GM13976 (cell line): ENCODE measurements at regions not wholly inside any gene's neighbourhood (a gene's known extent, or its start where the extent isn't known, plus 50 kb on each side); places are given as distances from the start of the nearest gene placed in this dataset.

Experiments used
- DNase-seq: peaks from one replicate; pipeline ENCODE4 v3.0.0; 2012; ENCODE audit warnings: low spot score
- in situ Hi-C: fragments of 300-500 bp; cut with MboI; formaldehyde crosslinking; loops from one replicate; pipeline ENCODE4 v1.12.0; 2022; ENCODE audit warnings: low sequenced_read_pairs, mixed read lengths, inconsistent platforms; ENCODE audit not compliant: unreplicated experiment
- TF ChIP-seq, protein P1 (sequence below): IDR thresholded peaks from 2 replicates; pipeline ENCODE4 v1.5.1; 2012; ENCODE audit warnings: borderline replicate concordance, mild to moderate bottlenecking; ENCODE audit not compliant: insufficient read depth; ENCODE audit errors: extremely low read depth, missing control alignments, control extremely low read depth

GRCh38 chr5:87008751-87009560 is 258.7 kb upstream of the RASA1 start:
- in situ Hi-C loops, result no loop called here
- DNase-seq, result no peak
- TF ChIP-seq, protein P1, sequence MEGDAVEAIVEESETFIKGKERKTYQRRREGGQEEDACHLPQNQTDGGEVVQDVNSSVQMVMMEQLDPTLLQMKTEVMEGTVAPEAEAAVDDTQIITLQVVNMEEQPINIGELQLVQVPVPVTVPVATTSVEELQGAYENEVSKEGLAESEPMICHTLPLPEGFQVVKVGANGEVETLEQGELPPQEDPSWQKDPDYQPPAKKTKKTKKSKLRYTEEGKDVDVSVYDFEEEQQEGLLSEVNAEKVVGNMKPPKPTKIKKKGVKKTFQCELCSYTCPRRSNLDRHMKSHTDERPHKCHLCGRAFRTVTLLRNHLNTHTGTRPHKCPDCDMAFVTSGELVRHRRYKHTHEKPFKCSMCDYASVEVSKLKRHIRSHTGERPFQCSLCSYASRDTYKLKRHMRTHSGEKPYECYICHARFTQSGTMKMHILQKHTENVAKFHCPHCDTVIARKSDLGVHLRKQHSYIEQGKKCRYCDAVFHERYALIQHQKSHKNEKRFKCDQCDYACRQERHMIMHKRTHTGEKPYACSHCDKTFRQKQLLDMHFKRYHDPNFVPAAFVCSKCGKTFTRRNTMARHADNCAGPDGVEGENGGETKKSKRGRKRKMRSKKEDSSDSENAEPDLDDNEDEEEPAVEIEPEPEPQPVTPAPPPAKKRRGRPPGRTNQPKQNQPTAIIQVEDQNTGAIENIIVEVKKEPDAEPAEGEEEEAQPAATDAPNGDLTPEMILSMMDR, result no peak

DNA sequence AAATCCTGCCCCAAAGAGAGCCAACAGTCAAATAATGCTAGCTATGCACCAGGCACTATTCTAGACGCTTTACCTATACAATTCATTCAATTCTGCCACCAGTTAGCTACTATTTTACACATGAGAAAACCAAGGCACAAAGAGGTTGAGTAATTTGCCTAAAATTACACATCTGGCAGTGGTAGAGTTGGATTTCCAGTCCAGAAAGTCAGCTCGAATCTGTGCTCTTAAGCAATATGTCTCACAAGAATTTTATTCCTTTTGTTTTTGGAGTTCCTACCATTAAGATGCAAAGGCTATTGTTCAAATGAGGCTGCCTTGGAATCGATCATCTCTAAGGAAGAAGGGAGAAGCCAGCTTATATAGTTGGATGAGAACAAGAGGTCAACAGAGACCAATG is 256.9 kb upstream of the RASA1 start:
- TF ChIP-seq, protein P1, result no peak
- DNase-seq, result no peak
- in situ Hi-C loops, result no loop called here

DNA sequence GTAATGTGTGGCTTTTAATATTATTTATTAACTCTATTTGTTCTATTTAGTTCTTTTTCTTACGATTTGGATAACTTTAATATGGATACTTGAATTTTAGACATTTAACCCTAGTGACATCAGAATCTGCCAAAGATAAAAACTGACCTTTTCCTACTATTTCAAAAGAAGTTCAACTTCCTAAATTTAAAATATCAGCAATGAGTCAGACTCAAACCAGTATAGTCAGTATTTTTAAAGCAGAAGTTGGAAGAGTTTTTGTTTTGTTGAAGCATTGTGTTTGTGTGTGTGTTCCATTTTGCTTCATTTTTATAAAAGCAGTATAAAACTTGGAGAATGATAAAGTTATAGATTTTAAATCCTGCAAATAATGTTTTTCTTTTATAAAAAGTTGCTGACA is 251.8 kb upstream of the RASA1 start:
- TF ChIP-seq, protein P1, result no peak
- DNase-seq, result no peak
- in situ Hi-C loops, result no loop called here

DNA sequence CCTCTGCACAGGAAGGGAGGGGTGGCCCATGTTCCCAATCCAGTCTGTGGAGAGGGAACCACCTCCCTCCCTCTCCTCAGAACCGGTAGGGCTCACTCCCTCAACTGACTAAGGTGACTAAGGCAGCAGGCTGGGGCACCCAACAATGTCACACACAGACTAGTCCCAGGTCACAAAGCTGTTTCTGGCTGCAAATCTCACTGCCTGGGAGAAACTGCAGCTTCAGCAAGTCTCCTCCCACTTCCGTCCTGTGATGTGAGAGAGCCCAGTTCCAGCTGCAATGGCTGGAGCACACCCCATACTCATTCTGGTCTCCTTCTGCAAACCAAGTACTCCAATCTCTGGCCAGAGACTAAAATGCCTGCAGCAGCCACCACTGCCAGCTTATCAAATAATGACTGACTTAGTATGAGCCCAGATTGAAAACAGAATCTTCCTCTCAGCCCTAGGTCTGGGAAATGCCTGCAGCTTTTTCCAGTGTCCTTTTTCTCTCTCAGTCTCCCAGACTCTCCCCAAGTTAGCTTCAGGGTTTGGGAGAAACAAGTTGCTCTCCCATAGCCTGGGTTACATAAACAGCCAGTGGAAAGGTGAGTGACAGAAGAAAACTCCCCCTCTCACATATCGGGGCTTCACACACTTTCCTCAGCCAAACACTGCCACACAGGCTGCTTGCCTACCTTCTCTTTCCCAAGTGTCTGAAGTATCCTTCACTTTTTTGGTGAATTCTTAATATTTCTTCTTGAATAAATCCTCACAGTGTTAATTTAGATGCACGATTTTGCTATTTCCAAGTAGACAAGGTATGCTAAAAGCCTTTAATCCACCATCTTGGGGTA is 247.4 kb upstream of the RASA1 start:
- DNase-seq, result peak; percentile 68
- in situ Hi-C loops, result no loop called here

GRCh38 chr5:87022415-87022814 is 245.3 kb upstream of the RASA1 start:
- in situ Hi-C loops, result no loop called here
- TF ChIP-seq, protein P1, result no peak
- DNase-seq, result no peak

More for the DNA sequence above, 247.4 kb upstream of the RASA1 start:
- TF ChIP-seq, protein P1, result no peak

GRCh38 chr5:87027570-87027969 is 240.1 kb upstream of the RASA1 start:
- in situ Hi-C loops, result no loop called here
- no peak for DNase-seq
- TF ChIP-seq, protein P1, result no peak
